Esophagus muscularis mucosa (tissue), 3 donors: ENCODE measurements at regions not wholly inside any gene's neighbourhood (a gene's known extent, or its start where the extent isn't known, plus 50 kb on each side); places are given as distances from the start of the nearest gene placed in this dataset.

Experiments used
- CTCF ChIP-seq, 3 experiments: fragments of 200-600 bp in 2 of 3; fragments of 450-650 bp in 1 of 3; sonication (generic) in 2 of 3; IDR thresholded peaks; one replicate each; pipeline ENCODE4 v1.5.1; 2017 to 2019; ENCODE audit warnings: antibody characterized with exemption in 3 of 3, mild to moderate bottlenecking in 2 of 3, moderate library complexity in 1 of 3
- POLR2A ChIP-seq: fragments of 450-650 bp; IDR thresholded peaks from one replicate; pipeline ENCODE4 v1.6.1; 2017; ENCODE audit warnings: antibody characterized with exemption, moderate library complexity, mild to moderate bottlenecking, low read depth
- POLR2AphosphoS5 ChIP-seq, 2 donors: sonication (generic); formaldehyde crosslinking; IDR thresholded peaks; one replicate each; pipeline ENCODE4 v1.6.1; 2017; ENCODE audit warnings: antibody characterized with exemption in 2 of 2

DNA sequence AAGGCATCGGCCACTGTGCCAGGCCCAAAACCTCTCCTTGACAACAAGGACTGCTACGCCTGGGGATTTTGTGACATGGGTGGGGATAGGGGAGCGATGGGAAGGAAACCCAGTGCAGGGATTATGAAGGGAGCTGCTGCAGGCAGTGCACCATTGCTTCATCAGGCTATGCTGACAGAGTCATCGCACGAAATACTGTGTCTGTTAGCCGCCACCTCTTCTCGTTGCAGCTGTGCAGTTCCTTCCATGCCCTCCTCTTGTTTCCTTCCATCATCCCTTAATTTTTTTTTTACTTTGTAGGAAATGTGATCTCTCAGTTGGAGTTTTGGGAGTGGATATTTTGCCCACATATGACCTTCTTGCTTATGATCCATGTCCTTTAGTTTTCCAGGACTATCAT, 178.7 kb downstream of the RFC3 start:
- TF ChIP-seq CTCF (IDR thresholded peaks at IDR 0.05), result no peak
- no peak for TF ChIP-seq POLR2A
- TF ChIP-seq POLR2AphosphoS5 (IDR thresholded peaks at IDR 0.05), result no peak
